H9 (cell line): ENCODE measurements at regions not wholly inside any gene's neighbourhood (a gene's known extent, or its start where the extent isn't known, plus 50 kb on each side); places are given as distances from the start of the nearest gene placed in this dataset.

ENCODE experiments used
- DNase-seq: peaks from one replicate; pipeline ENCODE4 v3.0.0-alpha.2; 2017
- H2AFZ ChIP-seq: one replicate; pipeline ENCODE4 v1.6.1; 2013; ENCODE audit warnings: mild to moderate bottlenecking, low read length, control low read depth, moderate library complexity
- H2AK5ac ChIP-seq: 2 replicates; pipeline ENCODE4 v1.6.1; 2013; ENCODE audit warnings: low read length, control low read depth, mixed read lengths; ENCODE audit not compliant: insufficient read length
- H2BK120ac ChIP-seq: one replicate; pipeline ENCODE4 v1.6.1; 2013; ENCODE audit warnings: low read depth, mild to moderate bottlenecking, low read length, control low read depth, inconsistent platforms; ENCODE audit not compliant: poor library complexity, severe bottlenecking
- H2BK12ac ChIP-seq: 2 replicates; pipeline ENCODE4 v1.6.1; 2013; ENCODE audit warnings: low read length, control low read depth, mixed read lengths, low read depth; ENCODE audit not compliant: insufficient read length
- H2BK15ac ChIP-seq: 2 replicates; pipeline ENCODE4 v1.6.1; 2013; ENCODE audit warnings: low read depth, low read length, control low read depth
- H2BK20ac ChIP-seq: one replicate; pipeline ENCODE4 v1.6.1; 2013; ENCODE audit warnings: low read depth, mild to moderate bottlenecking, low read length, control low read depth, inconsistent platforms; ENCODE audit not compliant: poor library complexity, severe bottlenecking
- H2BK5ac ChIP-seq: 2 replicates; pipeline ENCODE4 v1.6.1; 2013; ENCODE audit warnings: low read length, control low read depth, mixed read lengths; ENCODE audit not compliant: insufficient read length
- H3K14ac ChIP-seq: 2 replicates; pipeline ENCODE4 v1.6.1; 2013; ENCODE audit warnings: low read length, control low read depth; ENCODE audit not compliant: insufficient read depth
- H3K18ac ChIP-seq: 2 replicates; pipeline ENCODE4 v1.6.1; 2013; ENCODE audit warnings: low read depth, mild to moderate bottlenecking, mixed read lengths, low read length, control low read depth; ENCODE audit not compliant: insufficient read length
- H3K23ac ChIP-seq: 2 replicates; pipeline ENCODE4 v1.6.1; 2013; ENCODE audit warnings: low read length, control low read depth, mixed read lengths, low read depth; ENCODE audit not compliant: insufficient read length
- H3K23me2 ChIP-seq: 2 replicates; pipeline ENCODE4 v1.6.1; 2013; ENCODE audit warnings: low read depth, mild to moderate bottlenecking, mixed read lengths, low read length, control low read depth; ENCODE audit not compliant: insufficient read length, poor library complexity, severe bottlenecking
- H3K27ac ChIP-seq: 2 replicates; pipeline ENCODE4 v1.5.1; 2013; ENCODE audit warnings: low read length, control low read depth, mixed read lengths, low read depth; ENCODE audit not compliant: insufficient read length
- H3K27me3 ChIP-seq: 2 replicates; pipeline ENCODE4 v1.6.1; 2013; ENCODE audit warnings: low read length, control low read depth, inconsistent platforms; ENCODE audit not compliant: insufficient read depth
- H3K4ac ChIP-seq: 2 replicates; pipeline ENCODE4 v1.6.1; 2013; ENCODE audit warnings: low read depth, mild to moderate bottlenecking, control low read depth, inconsistent platforms, low read length, moderate library complexity
- H3K4me1 ChIP-seq: 2 replicates; pipeline ENCODE4 v1.6.1; 2013; ENCODE audit warnings: low read length, control low read depth, inconsistent platforms; ENCODE audit not compliant: insufficient read depth
- H3K4me2 ChIP-seq: 2 replicates; pipeline ENCODE4 v1.6.1; 2013; ENCODE audit warnings: low read length, control low read depth, mixed read lengths; ENCODE audit not compliant: insufficient read length, insufficient read depth
- H3K56ac ChIP-seq: 2 replicates; pipeline ENCODE4 v1.6.1; 2013; ENCODE audit warnings: low read depth, mild to moderate bottlenecking, mixed read lengths, low read length, control low read depth; ENCODE audit not compliant: insufficient read length
- H3K79me1 ChIP-seq: 2 replicates; pipeline ENCODE4 v1.6.1; 2013; ENCODE audit warnings: low read depth, mild to moderate bottlenecking, moderate library complexity, low read length, control low read depth, inconsistent platforms; ENCODE audit not compliant: insufficient read depth, poor library complexity, severe bottlenecking
- H3K79me2 ChIP-seq: 2 replicates; pipeline ENCODE4 v1.6.1; 2013; ENCODE audit warnings: low read length, control low read depth, inconsistent platforms; ENCODE audit not compliant: insufficient read depth
- H3K9ac ChIP-seq: 2 replicates; pipeline ENCODE4 v1.6.1; 2013; ENCODE audit warnings: low read length, control low read depth, mixed read lengths; ENCODE audit not compliant: insufficient read length; ENCODE audit errors: extremely low read depth
- H3K9me3 ChIP-seq: one replicate; pipeline ENCODE4 v1.6.1; 2013; ENCODE audit warnings: low read depth, low read length, inconsistent platforms; ENCODE audit not compliant: control insufficient read depth
- H3T11ph ChIP-seq: one replicate; pipeline ENCODE4 v1.6.1; 2013; ENCODE audit warnings: mild to moderate bottlenecking, low read length, control low read depth, inconsistent platforms
- H4K20me1 ChIP-seq: one replicate; pipeline ENCODE4 v1.6.1; 2013; ENCODE audit not compliant: control insufficient read depth, insufficient read length, insufficient read depth
- H4K5ac ChIP-seq: 2 replicates; pipeline ENCODE4 v1.6.1; 2013; ENCODE audit warnings: low read depth, mild to moderate bottlenecking, mixed read lengths, low read length, control low read depth; ENCODE audit not compliant: insufficient read length
- H4K8ac ChIP-seq: replicated peaks from 2 replicates; pipeline ENCODE4 v1.6.1; 2013; ENCODE audit warnings: low read length, control low read depth, mixed read lengths, low read depth; ENCODE audit not compliant: insufficient read length
- H4K91ac ChIP-seq: 2 replicates; pipeline ENCODE4 v1.6.1; 2013; ENCODE audit warnings: low read depth, mild to moderate bottlenecking, moderate library complexity, mixed read lengths, low read length, control low read depth; ENCODE audit not compliant: insufficient read length
- H3K27ac Mint-ChIP-seq, 3 experiments: 2 replicates in 2 of 3; 3 replicates in 1 of 3; pipeline ENCODE4 v1.8.0; 2020 to 2021; ENCODE audit warnings: mixed read lengths in 3 of 3, mild to moderate bottlenecking in 1 of 3, moderate library complexity in 1 of 3
- H3K27me3 Mint-ChIP-seq: 2 replicates; pipeline ENCODE4 v1.8.0; 2021; ENCODE audit warnings: low read depth, mild to moderate bottlenecking, moderate library complexity, mixed read lengths
- H3K36me3 Mint-ChIP-seq, 3 experiments: 2 replicates in 2 of 3; 3 replicates in 1 of 3; pipeline ENCODE4 v1.8.0; 2020 to 2021; ENCODE audit warnings: low read depth in 3 of 3, mixed read lengths in 3 of 3; ENCODE audit not compliant: insufficient read depth in 1 of 3
- H3K4me1 Mint-ChIP-seq, 2 experiments: 2 replicates each; pipeline ENCODE4 v1.8.0; 2020; ENCODE audit warnings: mixed read lengths in 2 of 2
- H3K4me3 Mint-ChIP-seq, 2 experiments: 2 replicates in 1 of 2; 3 replicates in 1 of 2; pipeline ENCODE4 v1.8.0; 2020 to 2021; ENCODE audit warnings: mild to moderate bottlenecking in 2 of 2, mixed read lengths in 2 of 2, moderate library complexity in 1 of 2
- H3K9me3 Mint-ChIP-seq, 2 experiments: 2 replicates in 1 of 2; 3 replicates in 1 of 2; pipeline ENCODE4 v1.8.0; 2020; ENCODE audit warnings: mild to moderate bottlenecking in 2 of 2, mixed read lengths in 2 of 2, moderate library complexity in 1 of 2
- WGBS: extraction: QIAGEN DNeasy Blood & Tissue Kit; methylation state at CpG from one replicate; pipeline ENCODE4 v1.1.7; 2013; ENCODE audit warnings: missing lambda C conversion rate, low lambda C conversion rate, mixed read lengths; ENCODE audit not compliant: insufficient read length; ENCODE audit errors: extremely low coverage; 5-methylcytosine and 5-hydroxymethylcytosine counted together
- TF ChIP-seq, protein P1 (sequence below): fragments of 200-600 bp; sonication (generic); conservative IDR thresholded peaks from 3 replicates; pipeline ENCODE4 v1.8.0; 2021; ENCODE audit warnings: antibody characterized with exemption, mild to moderate bottlenecking

DNA sequence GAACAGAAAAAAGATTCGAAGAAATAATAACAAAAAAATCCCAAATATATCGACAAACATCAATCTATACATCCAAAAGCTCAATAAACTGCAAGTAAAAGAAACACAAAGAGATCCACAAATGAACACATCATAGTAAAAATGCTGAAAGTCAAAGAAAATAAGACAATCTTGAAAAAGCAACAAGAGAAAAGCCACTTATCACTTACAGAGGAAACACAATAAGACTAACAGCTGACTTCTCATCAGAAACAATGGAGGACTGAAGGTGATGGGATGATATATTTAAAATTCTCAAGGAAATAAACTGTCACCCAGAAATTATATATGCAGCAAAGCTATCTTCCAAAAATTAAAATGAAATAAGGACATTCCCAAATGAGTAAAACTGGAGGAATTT lies 140.3 kb downstream of the NDUFA10 start:
- H3K9ac ChIP-seq, result no peak overlapping the region
- no peaks in the 10 kb centered on the region for H3K27me3 ChIP-seq
- no peak overlapping the region for H3K27ac ChIP-seq
- no peak overlapping the region for H2BK15ac ChIP-seq
- H2AK5ac ChIP-seq, result no peak overlapping the region
- H3K23ac ChIP-seq, result no peak overlapping the region
- H2AFZ ChIP-seq, result no peak overlapping the region
- no peaks in the 10 kb centered on the region for H4K20me1 ChIP-seq
- no peak overlapping the region for H3K4me3 Mint-ChIP-seq
- peaks cover 3% of the 10 kb centered on the region for H3K27me3 Mint-ChIP-seq
- H3K56ac ChIP-seq, result no peak overlapping the region
- no peaks in the 10 kb centered on the region for H3K23me2 ChIP-seq
- no peak overlapping the region for H4K8ac ChIP-seq
- H3K4me1 Mint-ChIP-seq, result peaks cover 9 to 16% of the 10 kb centered on the region in 2 experiments
- TF ChIP-seq, protein P1, sequence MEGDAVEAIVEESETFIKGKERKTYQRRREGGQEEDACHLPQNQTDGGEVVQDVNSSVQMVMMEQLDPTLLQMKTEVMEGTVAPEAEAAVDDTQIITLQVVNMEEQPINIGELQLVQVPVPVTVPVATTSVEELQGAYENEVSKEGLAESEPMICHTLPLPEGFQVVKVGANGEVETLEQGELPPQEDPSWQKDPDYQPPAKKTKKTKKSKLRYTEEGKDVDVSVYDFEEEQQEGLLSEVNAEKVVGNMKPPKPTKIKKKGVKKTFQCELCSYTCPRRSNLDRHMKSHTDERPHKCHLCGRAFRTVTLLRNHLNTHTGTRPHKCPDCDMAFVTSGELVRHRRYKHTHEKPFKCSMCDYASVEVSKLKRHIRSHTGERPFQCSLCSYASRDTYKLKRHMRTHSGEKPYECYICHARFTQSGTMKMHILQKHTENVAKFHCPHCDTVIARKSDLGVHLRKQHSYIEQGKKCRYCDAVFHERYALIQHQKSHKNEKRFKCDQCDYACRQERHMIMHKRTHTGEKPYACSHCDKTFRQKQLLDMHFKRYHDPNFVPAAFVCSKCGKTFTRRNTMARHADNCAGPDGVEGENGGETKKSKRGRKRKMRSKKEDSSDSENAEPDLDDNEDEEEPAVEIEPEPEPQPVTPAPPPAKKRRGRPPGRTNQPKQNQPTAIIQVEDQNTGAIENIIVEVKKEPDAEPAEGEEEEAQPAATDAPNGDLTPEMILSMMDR, result no peak
- no peak overlapping the region for H2BK5ac ChIP-seq
- peaks cover 27 to 29% of the 10 kb centered on the region in 2 experiments for H3K9me3 Mint-ChIP-seq
- no peak overlapping the region for H4K5ac ChIP-seq
- H3K4me2 ChIP-seq, result no peak overlapping the region
- H3K14ac ChIP-seq, result no peak overlapping the region
- no peaks in the 10 kb centered on the region for H3K79me2 ChIP-seq
- H3K79me1 ChIP-seq, result no peaks in the 10 kb centered on the region
- H2BK120ac ChIP-seq, result no peak overlapping the region
- H3K4ac ChIP-seq, result no peak overlapping the region
- H3K36me3 Mint-ChIP-seq, result peaks cover 2 to 6% (median 5%) of the 10 kb centered on the region in 3 experiments; a peak in 4 of 7 replicates
- DNase-seq, result no peak
- H4K91ac ChIP-seq, result no peak overlapping the region
- H3K4me1 ChIP-seq, result no peaks in the 10 kb centered on the region
- H3K18ac ChIP-seq, result no peak overlapping the region
- H2BK20ac ChIP-seq, result no peak overlapping the region
- no peak overlapping the region for H2BK12ac ChIP-seq
- H3T11ph ChIP-seq, result no peak overlapping the region
- no peak overlapping the region for H3K27ac Mint-ChIP-seq
- H3K9me3 ChIP-seq, result no peaks in the 10 kb centered on the region
- WGBS, result no CpG with 5 or more reads among the region's 2 CpGs
